Body of pancreas (tissue), 4 donors: ENCODE measurements at regions not wholly inside any gene's neighbourhood (a gene's known extent, or its start where the extent isn't known, plus 50 kb on each side); places are given as distances from the start of the nearest gene placed in this dataset.
A peak's percentile ranks its signal among the peaks of the same experiment; 100 is the strongest.

Experiments used
- ATAC-seq: fragments of 150-250 bp; one replicate; pipeline ENCODE4 v1.9.1; 2016
- DNase-seq, 4 donors: peaks; one replicate each; pipeline ENCODE4 v3.0.0-alpha.2; 2019
- H3K27ac ChIP-seq, 4 donors: fragments of 200-600 bp; sonication (generic); 1 replicate in 3 of 4; 2 replicates in 1 of 4; pipeline versions ENCODE4 v1.5.1 to v1.6.1; 2016 to 2019; ENCODE audit warnings: mild to moderate bottlenecking in 1 of 4, mixed read lengths in 1 of 4, moderate library complexity in 1 of 4
- H3K27me3 ChIP-seq, 2 donors: fragments of 200-600 bp; sonication (generic); one replicate each; pipeline ENCODE4 v1.6.0; 2016; ENCODE audit warnings: mild to moderate bottlenecking in 1 of 2
- H3K36me3 ChIP-seq, 2 donors: fragments of 200-600 bp; sonication (generic); replicated peaks in 1 of 2; 2 replicates each; pipeline ENCODE4 v1.5.1; 2016; ENCODE audit warnings: low read depth in 2 of 2; ENCODE audit not compliant: insufficient read depth in 1 of 2
- H3K4me1 ChIP-seq: fragments of 200-600 bp; sonication (generic); one replicate; pipeline ENCODE4 v1.6.0; 2016
- H3K4me3 ChIP-seq, 2 donors: fragments of 200-600 bp; sonication (generic); 1 replicate in 1 of 2; 2 replicates in 1 of 2; pipeline ENCODE4 v1.5.1; 2016 to 2019
- H3K9me3 ChIP-seq, 3 donors: fragments of 200-600 bp; sonication (generic); 1 replicate in 2 of 3; 2 replicates in 1 of 3; pipeline ENCODE4 v1.5.1; 2016
- CTCF ChIP-seq, 7 experiments: fragments of 450-650 bp in 4 of 7; fragments of 200-600 bp in 3 of 7; sonication (generic) in 3 of 7; IDR thresholded peaks; one replicate each; pipeline ENCODE4 v1.5.1; 2016 to 2019; ENCODE audit warnings: antibody characterized with exemption in 7 of 7
- POLR2A ChIP-seq, 3 donors: fragments of 450-650 bp; IDR thresholded peaks; one replicate each; pipeline ENCODE4 v1.6.1; 2016; ENCODE audit warnings: antibody characterized with exemption in 3 of 3, mild to moderate bottlenecking in 2 of 3
- WGBS, 2 donors: methylation state at CpG; one replicate each; pipeline ENCODE4 v1.1.5; 2017; 5-methylcytosine and 5-hydroxymethylcytosine counted together
- intact Hi-C: fragments of 100-400 bp; cut with DNase I; formaldehyde crosslinking; loops from one replicate; pipeline ENCODE4 v1.15.1; 2023

- peaks cover 4% of the 10 kb centered on the region for H3K4me1 ChIP-seq
- no peak for TF ChIP-seq POLR2A (IDR thresholded peaks at IDR 0.05)
- TF ChIP-seq CTCF (IDR thresholded peaks at IDR 0.05), result peak in 6 of 7 experiments; percentile 28 to 59 (median 52)
- intact Hi-C loops, result no loop called here
- DNase-seq, result peak; percentile 27 to 57 (median 52)
- no peak overlapping the region for H3K4me3 ChIP-seq
- H3K36me3 ChIP-seq, result no peaks in the 10 kb centered on the region
- H3K27me3 ChIP-seq, result no peaks in the 10 kb centered on the region
- ATAC-seq, result no peak
- H3K9me3 ChIP-seq, result no peaks in the 10 kb centered on the region
- WGBS, 2 donors, result 76 to 80% methylated on average over 2 of the region's 2 CpGs
- no peak overlapping the region for H3K27ac ChIP-seq
Measured at GRCh38 chr15:38002883-38003477, 68.5 kb downstream of the TMCO5A start.

DNA sequence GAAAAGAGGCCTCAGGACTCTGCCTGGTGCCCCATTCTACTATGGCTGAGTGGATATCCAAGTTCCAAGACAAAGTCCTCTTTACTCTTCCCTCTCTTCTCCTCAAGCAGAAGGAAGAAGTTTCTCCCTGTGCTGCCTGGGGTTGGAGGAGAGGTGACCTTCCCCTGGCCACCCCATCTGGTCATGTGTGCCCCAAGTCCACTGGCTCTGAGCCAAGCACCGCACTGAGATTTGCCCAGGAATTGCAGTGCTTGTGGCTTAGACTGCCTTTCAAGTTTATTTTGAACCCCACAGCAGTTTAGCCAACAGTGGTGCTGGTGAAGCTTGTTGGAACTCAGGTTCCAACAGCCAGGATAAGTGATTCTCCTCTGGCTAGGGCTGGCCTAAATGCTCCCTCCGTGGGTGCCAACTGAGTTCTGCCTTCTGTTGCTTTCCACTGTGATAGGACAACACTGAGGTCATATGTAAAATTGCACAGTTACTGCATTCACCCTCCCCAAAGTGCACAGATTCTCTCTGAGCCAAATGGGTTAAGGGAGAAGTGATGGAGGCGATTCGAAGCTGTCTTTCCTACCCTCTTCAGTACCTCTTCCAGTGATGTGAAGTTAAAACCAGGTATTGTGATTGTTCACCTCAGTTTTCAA lies 69.9 kb downstream of the TMCO5A start:
- intact Hi-C loops, result no loop called here
- TF ChIP-seq CTCF (IDR thresholded peaks at IDR 0.05), result no peak
- TF ChIP-seq POLR2A (IDR thresholded peaks at IDR 0.05), result no peak
- Histone ChIP-seq H3K27me3 (no peaks in the 10 kb centered on the region), H3K27ac (no peak overlapping the region), H3K9me3 (no peaks in the 10 kb centered on the region), H3K4me1 (peaks cover 4% of the 10 kb centered on the region), H3K4me3 (no peak overlapping the region), H3K36me3 (no peaks in the 10 kb centered on the region)
- ATAC-seq (no peak), DNase-seq (peak in 1 of 4 donors; percentile 19)
- WGBS, 2 donors, result 69 to 71% methylated on average over 4 of the region's 4 CpGs

- no peaks in the 10 kb centered on the region for H3K27me3 ChIP-seq
- intact Hi-C loops, result no loop called here
- peak overlapping the region in 1 of 4 donors; percentile 18 for H3K27ac ChIP-seq
- DNase-seq, result peak in 1 of 4 donors; percentile 24
- no peak for ATAC-seq
- WGBS, 2 donors, result 57 to 62% methylated on average over 2 of the region's 2 CpGs
- H3K36me3 ChIP-seq, result no peaks in the 10 kb centered on the region
- H3K4me3 ChIP-seq, result no peak overlapping the region
- TF ChIP-seq POLR2A (IDR thresholded peaks at IDR 0.05) (no peak), CTCF (IDR thresholded peaks at IDR 0.05) (no peak)
- H3K4me1 ChIP-seq, result peaks cover 4% of the 10 kb centered on the region
- no peaks in the 10 kb centered on the region for H3K9me3 ChIP-seq
Measured at GRCh38 chr15:38005953-38006808, 71.7 kb downstream of the TMCO5A start.

- no peak for TF ChIP-seq CTCF (IDR thresholded peaks at IDR 0.05)
- no peak for TF ChIP-seq POLR2A (IDR thresholded peaks at IDR 0.05)
- WGBS, 2 donors, result 74 to 84% methylated on average over 6 of the region's 6 CpGs
- no peaks in the 10 kb centered on the region for H3K36me3 ChIP-seq
- H3K27me3 ChIP-seq, result no peaks in the 10 kb centered on the region
- H3K4me3 ChIP-seq, result no peak overlapping the region
- H3K27ac ChIP-seq, result no peak overlapping the region
- intact Hi-C loops, result no loop called here
- peaks cover 4% of the 10 kb centered on the region for H3K4me1 ChIP-seq
- ATAC-seq (no peak), DNase-seq (no peak)
- H3K9me3 ChIP-seq, result no peaks in the 10 kb centered on the region
Measured at GRCh38 chr15:38010395-38010794, 76.0 kb downstream of the TMCO5A start.
